HepG2 (cell line): ENCODE measurements at regions not wholly inside any gene's neighbourhood (a gene's known extent, or its start where the extent isn't known, plus 50 kb on each side); places are given as distances from the start of the nearest gene placed in this dataset.

Experiments
- ATAC-seq: fragments of 200-7000 bp; cut with Tn5 transposase; 3 replicates; pipeline ENCODE4 v1.9.1; 2020; ENCODE audit warnings: mild to moderate bottlenecking, moderate library complexity
- BruUV-seq: library from RNA; stranded (reverse); fragments of 400-500 nt; replicated peaks from 2 replicates; lab custom pipeline; 2021; lab: Mats Ljungman, UMichigan
- CTCF ChIA-PET: fragments of 300-600 bp; formaldehyde crosslinking; extraction: SDS; loops from one replicate; lab custom pipeline; 2021; ENCODE audit warnings: low total read pairs, inconsistent platforms, low intra/inter-chr PET ratio; lab: Yijun Ruan, JAX
- POLR2A ChIA-PET: fragments of 350-600 bp; sonication (Branson Sonifier 250); formaldehyde crosslinking; loops from one replicate; lab custom pipeline; 2020; ENCODE audit warnings: antibody characterized with exemption, inconsistent platforms; lab: Yijun Ruan, JAX
- DNase-seq: peaks from one replicate; pipeline ENCODE4 v3.0.0-alpha.2; 2015; ENCODE audit warnings: low spot score
- FAIRE-seq: peaks from 3 replicates; lab custom pipeline; 2011; peaks lifted over from hg19 to GRCh38; lab: Jason Lieb, UNC
- H2AFZ ChIP-seq: one replicate; pipeline ENCODE4 v1.6.1; 2011; ENCODE audit warnings: low read length, inconsistent platforms
- H3K27ac ChIP-seq: fragments of 300-600 bp; 3 replicates; pipeline ENCODE4 v1.8.0; 2011; ENCODE audit warnings: mixed run types, mild to moderate bottlenecking, mixed read lengths, low read length, inconsistent platforms; ENCODE audit not compliant: insufficient read depth; ENCODE audit errors: extremely low read length
- H3K27me3 ChIP-seq, 2 experiments: fragments of 200-600 bp in 1 of 2; 2 replicates in 1 of 2; 3 replicates in 1 of 2; pipeline versions ENCODE4 v1.6.0 to v1.8.0; 2011; ENCODE audit warnings: low read length in 2 of 2, mild to moderate bottlenecking in 2 of 2, moderate library complexity in 2 of 2, inconsistent platforms in 1 of 2; ENCODE audit not compliant: insufficient read depth in 2 of 2, control insufficient read depth in 1 of 2
- H3K36me3 ChIP-seq, 2 experiments: fragments of 200-600 bp in 1 of 2; replicated peaks in 1 of 2; 2 replicates in 1 of 2; 3 replicates in 1 of 2; pipeline versions ENCODE4 v1.5.1 to v1.8.0; 2011; ENCODE audit warnings: low read length in 2 of 2, inconsistent platforms in 1 of 2; ENCODE audit not compliant: insufficient read depth in 2 of 2, control insufficient read depth in 1 of 2
- H3K4me1 ChIP-seq: 2 replicates; pipeline ENCODE4 v1.5.1; 2012; ENCODE audit warnings: low read length, inconsistent platforms; ENCODE audit not compliant: insufficient read depth
- H3K4me2 ChIP-seq: 2 replicates; pipeline ENCODE4 v1.6.0; 2011; ENCODE audit warnings: low read depth, low read length, inconsistent platforms
- H3K4me3 ChIP-seq, 3 experiments: fragments of 200-600 bp in 1 of 3; sonication (generic), shearing (Covaris generic) in 1 of 3; replicated peaks in 1 of 3; 2 replicates each; pipeline ENCODE4 v1.5.1; 2011 to 2016; ENCODE audit warnings: low read length in 3 of 3, inconsistent platforms in 2 of 3, low read depth in 2 of 3, mild to moderate bottlenecking in 2 of 3, control low read depth in 1 of 3, mixed read lengths in 1 of 3; ENCODE audit not compliant: insufficient read depth in 1 of 3
- H3K79me2 ChIP-seq: one replicate; pipeline ENCODE4 v1.6.1; 2011; ENCODE audit warnings: low read length, inconsistent platforms; ENCODE audit not compliant: insufficient read depth
- H3K9ac ChIP-seq: 2 replicates; pipeline ENCODE4 v1.6.0; 2011; ENCODE audit warnings: mild to moderate bottlenecking, low read depth, low read length, inconsistent platforms; ENCODE audit not compliant: insufficient read depth
- H3K9me3 ChIP-seq: 2 replicates; pipeline ENCODE4 v1.5.1; 2012; ENCODE audit warnings: mild to moderate bottlenecking, low read length
- H4K20me1 ChIP-seq: 2 replicates; pipeline ENCODE4 v1.6.0; 2011; ENCODE audit warnings: inconsistent platforms, mild to moderate bottlenecking, low read length, moderate library complexity; ENCODE audit not compliant: insufficient read depth
- ETV5 ChIP-seq: IDR thresholded peaks from 2 replicates; pipeline ENCODE4 v1.6.1; 2018; ENCODE audit warnings: missing biosample characterization, missing genetic modification reagents, inconsistent platforms, borderline replicate concordance
- ZC3H4 ChIP-seq: sonication (generic); formaldehyde crosslinking; IDR thresholded peaks from 2 replicates; pipeline ENCODE4 v1.4.0; 2020; ENCODE audit warnings: missing genetic modification reagents, borderline replicate concordance
- ZKSCAN1 ChIP-seq: fragments of 150-350 bp; IDR thresholded peaks from 2 replicates; pipeline ENCODE4 v1.6.1; 2014; ENCODE audit warnings: low read length
- ZNF235 ChIP-seq: sonication (generic); formaldehyde crosslinking; IDR thresholded peaks from 2 replicates; pipeline ENCODE4 v1.8.1; 2023; ENCODE audit warnings: mild to moderate bottlenecking, missing genetic modification reagents, borderline replicate concordance
- ZNF431 ChIP-seq: sonication (generic); formaldehyde crosslinking; IDR thresholded peaks from 2 replicates; pipeline ENCODE4 v1.9.0; 2022; ENCODE audit warnings: missing genetic modification reagents, low read depth, mild to moderate bottlenecking, borderline replicate concordance
- WGBS: methylation state at CpG from one replicate; pipeline ENCODE4 v1.1.6; 2017; ENCODE audit warnings: low lambda C conversion rate; 5-methylcytosine and 5-hydroxymethylcytosine counted together
- in situ Hi-C: cut with HindIII; loops from 2 replicates; pipeline ENCODE4 v1.10.0; 2017; ENCODE audit warnings: low pct_unique_long_range_greater_than_20kb; ENCODE audit not compliant: extremely low pct_ligation_motif_present
- intact Hi-C: fragments of 100-400 bp; cut with micrococcal nuclease; formaldehyde crosslinking; loops from one replicate; pipeline ENCODE4 v1.10.0; 2022; ENCODE audit not compliant: unreplicated experiment
- TF ChIP-seq, protein P1 (sequence below): sonication (generic); IDR thresholded peaks from 2 replicates; pipeline ENCODE4 v1.6.1; 2016; ENCODE audit warnings: low read depth, borderline replicate concordance
- TF ChIP-seq, protein P2 (sequence below): sonication (generic); formaldehyde crosslinking; IDR thresholded peaks from 2 replicates; pipeline ENCODE4 v1.4.0; 2020; ENCODE audit warnings: missing genetic modification reagents, borderline replicate concordance
- TF ChIP-seq, protein P3 (sequence below): sonication (generic); formaldehyde crosslinking; IDR thresholded peaks from 2 replicates; pipeline ENCODE4 v1.8.1; 2023; ENCODE audit warnings: mild to moderate bottlenecking, missing genetic modification reagents
- TF ChIP-seq, protein P4 (sequence below): sonication (generic); formaldehyde crosslinking; IDR thresholded peaks from 2 replicates; pipeline ENCODE4 v1.4.0; 2020; ENCODE audit warnings: missing genetic modification reagents
- TF ChIP-seq, protein P5 (sequence below): sonication (generic); formaldehyde crosslinking; IDR thresholded peaks from 2 replicates; pipeline ENCODE4 v1.4.0; 2020; ENCODE audit warnings: mild to moderate bottlenecking, missing genetic modification reagents

DNA sequence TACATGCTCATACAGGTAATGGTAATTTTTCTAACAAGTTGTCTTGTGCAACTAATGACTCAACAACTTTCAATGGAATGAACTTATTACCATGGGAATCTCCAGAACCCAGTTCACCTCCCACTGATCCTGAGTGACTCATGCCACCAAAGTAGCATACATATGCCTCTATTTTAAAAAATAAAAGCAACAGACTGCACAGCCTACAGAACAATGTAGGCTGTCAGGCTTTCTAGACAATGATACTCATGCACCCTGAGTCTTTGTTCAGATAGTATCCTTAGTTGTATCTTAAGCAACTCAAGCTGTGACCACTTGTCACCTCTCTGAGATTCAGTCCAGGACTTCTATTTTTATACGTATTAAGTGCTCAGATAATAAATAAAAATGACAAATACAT lies 531.0 kb upstream of the SETBP1 start:
- ChIA-PET CTCF (no interaction called here), POLR2A (no interaction called here)
- no peaks in the 10 kb centered on the region for H4K20me1 ChIP-seq
- no peak for FAIRE-seq
- ATAC-seq = no peak
- WGBS = 0% methylated on average over 1 of the region's 1 CpG
- intact Hi-C loops = no loop called here
- no TSS peak for BruUV-seq
- no peaks in the 10 kb centered on the region for H3K79me2 ChIP-seq
- H3K27ac ChIP-seq = no peak overlapping the region
- H2AFZ ChIP-seq = no peak overlapping the region
- no peak overlapping the region for H3K9ac ChIP-seq
- in situ Hi-C loops = no loop called here
- H3K27me3 ChIP-seq = no peaks in the 10 kb centered on the region; a peak in 1 of 5 replicates
- no peak overlapping the region for H3K4me2 ChIP-seq
- DNase-seq = no peak
- no peaks in the 10 kb centered on the region for H3K4me1 ChIP-seq
- TF ChIP-seq, protein P1, sequence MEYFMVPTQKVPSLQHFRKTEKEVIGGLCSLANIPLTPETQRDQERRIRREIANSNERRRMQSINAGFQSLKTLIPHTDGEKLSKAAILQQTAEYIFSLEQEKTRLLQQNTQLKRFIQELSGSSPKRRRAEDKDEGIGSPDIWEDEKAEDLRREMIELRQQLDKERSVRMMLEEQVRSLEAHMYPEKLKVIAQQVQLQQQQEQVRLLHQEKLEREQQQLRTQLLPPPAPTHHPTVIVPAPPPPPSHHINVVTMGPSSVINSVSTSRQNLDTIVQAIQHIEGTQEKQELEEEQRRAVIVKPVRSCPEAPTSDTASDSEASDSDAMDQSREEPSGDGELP = no peak
- TF ChIP-seq ZC3H4 (CRISPR knock-in tag) = no peak
- TF ChIP-seq, protein P2, sequence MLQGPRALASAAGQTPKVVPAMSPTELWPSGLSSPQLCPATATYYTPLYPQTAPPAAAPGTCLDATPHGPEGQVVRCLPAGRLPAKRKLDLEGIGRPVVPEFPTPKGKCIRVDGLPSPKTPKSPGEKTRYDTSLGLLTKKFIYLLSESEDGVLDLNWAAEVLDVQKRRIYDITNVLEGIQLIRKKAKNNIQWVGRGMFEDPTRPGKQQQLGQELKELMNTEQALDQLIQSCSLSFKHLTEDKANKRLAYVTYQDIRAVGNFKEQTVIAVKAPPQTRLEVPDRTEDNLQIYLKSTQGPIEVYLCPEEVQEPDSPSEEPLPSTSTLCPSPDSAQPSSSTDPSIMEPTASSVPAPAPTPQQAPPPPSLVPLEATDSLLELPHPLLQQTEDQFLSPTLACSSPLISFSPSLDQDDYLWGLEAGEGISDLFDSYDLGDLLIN = no peak
- TF ChIP-seq, protein P3, sequence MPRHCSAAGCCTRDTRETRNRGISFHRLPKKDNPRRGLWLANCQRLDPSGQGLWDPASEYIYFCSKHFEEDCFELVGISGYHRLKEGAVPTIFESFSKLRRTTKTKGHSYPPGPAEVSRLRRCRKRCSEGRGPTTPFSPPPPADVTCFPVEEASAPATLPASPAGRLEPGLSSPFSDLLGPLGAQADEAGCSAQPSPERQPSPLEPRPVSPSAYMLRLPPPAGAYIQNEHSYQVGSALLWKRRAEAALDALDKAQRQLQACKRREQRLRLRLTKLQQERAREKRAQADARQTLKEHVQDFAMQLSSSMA (CRISPR knock-in tag) = no peak
- no peak for TF ChIP-seq ZNF431 (CRISPR knock-in tag)
- TF ChIP-seq, all 625 proteins: peak for 0
- Histone ChIP-seq H3K9me3 (0 out of 2 replicates have a peak, but pooled peaks cover 12% of the 10 kb centered on the region), H3K4me3 (no peak overlapping the region), H3K36me3 (no peaks in the 10 kb centered on the region)

DNA sequence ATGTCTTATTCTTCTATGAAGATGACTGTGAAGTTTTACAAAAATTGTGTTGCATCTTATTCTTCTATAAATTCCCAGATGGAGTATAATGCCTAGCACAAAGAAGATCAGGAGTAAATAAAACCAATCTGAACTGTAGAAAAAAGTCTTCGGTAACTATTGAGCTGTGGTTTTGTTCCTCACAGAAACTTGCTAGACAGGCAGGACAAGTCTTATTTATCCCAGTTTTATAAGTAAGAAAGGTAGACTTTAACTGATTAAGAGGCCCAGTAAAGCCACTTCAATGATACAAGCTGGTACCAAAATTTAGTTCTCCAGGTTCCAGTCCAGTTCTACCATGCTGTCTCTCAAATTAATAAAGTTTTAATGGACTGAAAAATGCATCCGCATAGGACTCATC lies 526.7 kb upstream of the SETBP1 start:
- FAIRE-seq (no peak), DNase-seq (no peak), ATAC-seq (no peak)
- no peaks in the 10 kb centered on the region for H4K20me1 ChIP-seq
- H3K4me2 ChIP-seq = no peak overlapping the region
- H3K4me3 ChIP-seq = no peak overlapping the region
- H3K4me1 ChIP-seq = no peaks in the 10 kb centered on the region
- ChIA-PET CTCF (no interaction called here), POLR2A (no interaction called here)
- intact Hi-C loops = no loop called here
- 23% methylated on average over 2 of the region's 2 CpGs for WGBS
- H3K36me3 ChIP-seq = no peaks in the 10 kb centered on the region
- no peak overlapping the region for H3K9ac ChIP-seq
- no TSS peak for BruUV-seq
- H2AFZ ChIP-seq = no peak overlapping the region
- no peaks in the 10 kb centered on the region for H3K79me2 ChIP-seq
- in situ Hi-C loops = no loop called here
- peaks cover 18% of the 10 kb centered on the region; the same call in 1 of the 2 replicates for H3K9me3 ChIP-seq
- H3K27me3 ChIP-seq = no peaks in the 10 kb centered on the region; a peak in 1 of 5 replicates
- no peak overlapping the region for H3K27ac ChIP-seq
- no peak for TF ChIP-seq ZNF235 (CRISPR knock-in tag)
- TF ChIP-seq, protein P4, sequence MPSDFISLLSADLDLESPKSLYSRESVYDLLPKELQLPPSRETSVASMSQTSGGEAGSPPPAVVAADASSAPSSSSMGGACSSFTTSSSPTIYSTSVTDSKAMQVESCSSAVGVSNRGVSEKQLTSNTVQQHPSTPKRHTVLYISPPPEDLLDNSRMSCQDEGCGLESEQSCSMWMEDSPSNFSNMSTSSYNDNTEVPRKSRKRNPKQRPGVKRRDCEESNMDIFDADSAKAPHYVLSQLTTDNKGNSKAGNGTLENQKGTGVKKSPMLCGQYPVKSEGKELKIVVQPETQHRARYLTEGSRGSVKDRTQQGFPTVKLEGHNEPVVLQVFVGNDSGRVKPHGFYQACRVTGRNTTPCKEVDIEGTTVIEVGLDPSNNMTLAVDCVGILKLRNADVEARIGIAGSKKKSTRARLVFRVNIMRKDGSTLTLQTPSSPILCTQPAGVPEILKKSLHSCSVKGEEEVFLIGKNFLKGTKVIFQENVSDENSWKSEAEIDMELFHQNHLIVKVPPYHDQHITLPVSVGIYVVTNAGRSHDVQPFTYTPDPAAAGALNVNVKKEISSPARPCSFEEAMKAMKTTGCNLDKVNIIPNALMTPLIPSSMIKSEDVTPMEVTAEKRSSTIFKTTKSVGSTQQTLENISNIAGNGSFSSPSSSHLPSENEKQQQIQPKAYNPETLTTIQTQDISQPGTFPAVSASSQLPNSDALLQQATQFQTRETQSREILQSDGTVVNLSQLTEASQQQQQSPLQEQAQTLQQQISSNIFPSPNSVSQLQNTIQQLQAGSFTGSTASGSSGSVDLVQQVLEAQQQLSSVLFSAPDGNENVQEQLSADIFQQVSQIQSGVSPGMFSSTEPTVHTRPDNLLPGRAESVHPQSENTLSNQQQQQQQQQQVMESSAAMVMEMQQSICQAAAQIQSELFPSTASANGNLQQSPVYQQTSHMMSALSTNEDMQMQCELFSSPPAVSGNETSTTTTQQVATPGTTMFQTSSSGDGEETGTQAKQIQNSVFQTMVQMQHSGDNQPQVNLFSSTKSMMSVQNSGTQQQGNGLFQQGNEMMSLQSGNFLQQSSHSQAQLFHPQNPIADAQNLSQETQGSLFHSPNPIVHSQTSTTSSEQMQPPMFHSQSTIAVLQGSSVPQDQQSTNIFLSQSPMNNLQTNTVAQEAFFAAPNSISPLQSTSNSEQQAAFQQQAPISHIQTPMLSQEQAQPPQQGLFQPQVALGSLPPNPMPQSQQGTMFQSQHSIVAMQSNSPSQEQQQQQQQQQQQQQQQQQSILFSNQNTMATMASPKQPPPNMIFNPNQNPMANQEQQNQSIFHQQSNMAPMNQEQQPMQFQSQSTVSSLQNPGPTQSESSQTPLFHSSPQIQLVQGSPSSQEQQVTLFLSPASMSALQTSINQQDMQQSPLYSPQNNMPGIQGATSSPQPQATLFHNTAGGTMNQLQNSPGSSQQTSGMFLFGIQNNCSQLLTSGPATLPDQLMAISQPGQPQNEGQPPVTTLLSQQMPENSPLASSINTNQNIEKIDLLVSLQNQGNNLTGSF (CRISPR knock-in tag) = no peak
- TF ChIP-seq ZKSCAN1 = no peak
- TF ChIP-seq, protein P5, sequence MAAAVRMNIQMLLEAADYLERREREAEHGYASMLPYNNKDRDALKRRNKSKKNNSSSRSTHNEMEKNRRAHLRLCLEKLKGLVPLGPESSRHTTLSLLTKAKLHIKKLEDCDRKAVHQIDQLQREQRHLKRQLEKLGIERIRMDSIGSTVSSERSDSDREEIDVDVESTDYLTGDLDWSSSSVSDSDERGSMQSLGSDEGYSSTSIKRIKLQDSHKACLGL (CRISPR knock-in tag) = no peak
- TF ChIP-seq ETV5 (CRISPR knock-in tag) = no peak
